ENCODE measurements at regions not wholly inside any gene's neighbourhood (a gene's known extent, or its start where the extent isn't known, plus 50 kb on each side); places are given as distances from the start of the nearest gene placed in this dataset.

DNA sequence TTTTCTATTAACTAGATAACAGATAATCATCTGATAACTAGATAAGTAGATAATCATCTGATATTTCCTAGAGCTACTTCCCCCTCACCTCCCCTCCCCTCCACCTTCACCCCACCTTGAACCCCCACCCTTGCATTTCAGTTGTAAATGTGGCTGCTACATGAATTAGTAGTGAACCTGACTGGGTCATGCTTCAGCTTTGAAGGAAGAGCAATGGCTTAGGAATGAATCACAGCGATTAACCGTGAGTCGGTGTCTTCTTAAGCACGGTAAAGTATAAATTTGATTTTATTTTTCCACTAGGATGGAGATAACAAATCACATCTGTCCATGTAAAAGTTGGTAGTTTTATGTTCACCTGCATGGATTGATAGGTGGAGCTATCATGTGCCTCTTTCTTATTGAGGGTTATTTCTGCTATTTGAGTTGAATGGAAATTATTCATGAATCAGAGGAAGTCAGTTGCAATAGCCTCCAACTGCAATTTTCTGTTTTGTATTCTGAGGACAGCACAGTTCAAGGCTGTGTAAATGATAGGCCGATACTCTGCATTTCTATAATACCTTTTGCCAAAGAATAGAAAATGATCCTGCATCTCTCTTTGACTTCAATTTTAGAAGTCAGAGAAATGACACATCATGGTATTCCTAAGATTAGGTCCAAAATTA lies 235.0 kb downstream of the PTGER3 start:
- TF ChIP-seq EZH2 (IDR thresholded peaks at IDR 0.05) (no peak), EZH2phosphoT487 (IDR thresholded peaks at IDR 0.05) (no peak)
- TF ChIP-seq, protein P1, sequence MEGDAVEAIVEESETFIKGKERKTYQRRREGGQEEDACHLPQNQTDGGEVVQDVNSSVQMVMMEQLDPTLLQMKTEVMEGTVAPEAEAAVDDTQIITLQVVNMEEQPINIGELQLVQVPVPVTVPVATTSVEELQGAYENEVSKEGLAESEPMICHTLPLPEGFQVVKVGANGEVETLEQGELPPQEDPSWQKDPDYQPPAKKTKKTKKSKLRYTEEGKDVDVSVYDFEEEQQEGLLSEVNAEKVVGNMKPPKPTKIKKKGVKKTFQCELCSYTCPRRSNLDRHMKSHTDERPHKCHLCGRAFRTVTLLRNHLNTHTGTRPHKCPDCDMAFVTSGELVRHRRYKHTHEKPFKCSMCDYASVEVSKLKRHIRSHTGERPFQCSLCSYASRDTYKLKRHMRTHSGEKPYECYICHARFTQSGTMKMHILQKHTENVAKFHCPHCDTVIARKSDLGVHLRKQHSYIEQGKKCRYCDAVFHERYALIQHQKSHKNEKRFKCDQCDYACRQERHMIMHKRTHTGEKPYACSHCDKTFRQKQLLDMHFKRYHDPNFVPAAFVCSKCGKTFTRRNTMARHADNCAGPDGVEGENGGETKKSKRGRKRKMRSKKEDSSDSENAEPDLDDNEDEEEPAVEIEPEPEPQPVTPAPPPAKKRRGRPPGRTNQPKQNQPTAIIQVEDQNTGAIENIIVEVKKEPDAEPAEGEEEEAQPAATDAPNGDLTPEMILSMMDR (IDR thresholded peaks at IDR 0.05) = no peak
